ENCODE measurements at regions not wholly inside any gene's neighbourhood (a gene's known extent, or its start where the extent isn't known, plus 50 kb on each side); places are given as distances from the start of the nearest gene placed in this dataset.

GRCh38 chr15:67992834-67993233, 61.3 kb upstream of the PIAS1 start:
- Histone ChIP-seq H3K4me3 (ENCODE audit: low read depth, low read length) (no peak overlapping the region), H3K27me3 (ENCODE audit: control insufficient read depth, insufficient read depth, low read length) (no peaks in the 10 kb centered on the region), H3K9ac (ENCODE audit: low read depth, low read length) (no peak overlapping the region), H3K9me3 (ENCODE audit: control insufficient read depth, insufficient read depth, low read length) (no peaks in the 10 kb centered on the region), H3K4me1 (ENCODE audit: control insufficient read depth, insufficient read depth, low read length) (no peaks in the 10 kb centered on the region), H3K27ac (ENCODE audit: low read depth, low read length) (no peak overlapping the region), H3K36me3 (ENCODE audit: control insufficient read depth, insufficient read depth, low read length) (no peaks in the 10 kb centered on the region)

GRCh38 chr15:67997996-67998395, 56.1 kb upstream of the PIAS1 start:
- H3K27me3 ChIP-seq (ENCODE audit: control insufficient read depth, insufficient read depth, low read length), result no peaks in the 10 kb centered on the region
- no peak overlapping the region for H3K4me3 ChIP-seq (ENCODE audit: low read depth, low read length)
- no peak overlapping the region for H3K9ac ChIP-seq (ENCODE audit: low read depth, low read length)
- H3K9me3 ChIP-seq (ENCODE audit: control insufficient read depth, insufficient read depth, low read length), result no peaks in the 10 kb centered on the region
- no peaks in the 10 kb centered on the region for H3K36me3 ChIP-seq (ENCODE audit: control insufficient read depth, insufficient read depth, low read length)
- no peaks in the 10 kb centered on the region for H3K4me1 ChIP-seq (ENCODE audit: control insufficient read depth, insufficient read depth, low read length)
- no peak overlapping the region for H3K27ac ChIP-seq (ENCODE audit: low read depth, low read length)

GRCh38 chr15:67998599-67999133, 55.4 kb upstream of the PIAS1 start:
- H3K36me3 ChIP-seq (ENCODE audit: control insufficient read depth, insufficient read depth, low read length), result no peaks in the 10 kb centered on the region
- no peak overlapping the region for H3K4me3 ChIP-seq (ENCODE audit: low read depth, low read length)
- no peaks in the 10 kb centered on the region for H3K4me1 ChIP-seq (ENCODE audit: control insufficient read depth, insufficient read depth, low read length)
- H3K9ac ChIP-seq (ENCODE audit: low read depth, low read length), result no peak overlapping the region
- H3K27me3 ChIP-seq (ENCODE audit: control insufficient read depth, insufficient read depth, low read length), result no peaks in the 10 kb centered on the region
- H3K9me3 ChIP-seq (ENCODE audit: control insufficient read depth, insufficient read depth, low read length), result no peaks in the 10 kb centered on the region
- H3K27ac ChIP-seq (ENCODE audit: low read depth, low read length), result no peak overlapping the region

- Histone ChIP-seq H3K9ac (ENCODE audit: low read depth, low read length) (no peak overlapping the region), H3K4me1 (ENCODE audit: control insufficient read depth, insufficient read depth, low read length) (no peaks in the 10 kb centered on the region), H3K27ac (ENCODE audit: low read depth, low read length) (no peak overlapping the region), H3K36me3 (ENCODE audit: control insufficient read depth, insufficient read depth, low read length) (no peaks in the 10 kb centered on the region), H3K9me3 (ENCODE audit: control insufficient read depth, insufficient read depth, low read length) (no peaks in the 10 kb centered on the region), H3K27me3 (ENCODE audit: control insufficient read depth, insufficient read depth, low read length) (no peaks in the 10 kb centered on the region), H3K4me3 (ENCODE audit: low read depth, low read length) (no peak overlapping the region)
Measured at GRCh38 chr15:67999320-68000100, 54.6 kb upstream of the PIAS1 start.

GRCh38 chr15:68000754-68001153, 53.4 kb upstream of the PIAS1 start:
- Histone ChIP-seq H3K4me1 (ENCODE audit: control insufficient read depth, insufficient read depth, low read length) (no peaks in the 10 kb centered on the region), H3K9ac (ENCODE audit: low read depth, low read length) (no peak overlapping the region), H3K36me3 (ENCODE audit: control insufficient read depth, insufficient read depth, low read length) (no peaks in the 10 kb centered on the region), H3K27ac (ENCODE audit: low read depth, low read length) (no peak overlapping the region), H3K9me3 (ENCODE audit: control insufficient read depth, insufficient read depth, low read length) (no peaks in the 10 kb centered on the region), H3K27me3 (ENCODE audit: control insufficient read depth, insufficient read depth, low read length) (no peaks in the 10 kb centered on the region), H3K4me3 (ENCODE audit: low read depth, low read length) (no peak overlapping the region)

- no peaks in the 10 kb centered on the region for H3K27me3 ChIP-seq (ENCODE audit: control insufficient read depth, insufficient read depth, low read length)
- no peaks in the 10 kb centered on the region for H3K36me3 ChIP-seq (ENCODE audit: control insufficient read depth, insufficient read depth, low read length)
- no peak overlapping the region for H3K27ac ChIP-seq (ENCODE audit: low read depth, low read length)
- H3K4me1 ChIP-seq (ENCODE audit: control insufficient read depth, insufficient read depth, low read length), result no peaks in the 10 kb centered on the region
- no peak overlapping the region for H3K9ac ChIP-seq (ENCODE audit: low read depth, low read length)
- no peaks in the 10 kb centered on the region for H3K9me3 ChIP-seq (ENCODE audit: control insufficient read depth, insufficient read depth, low read length)
- no peak overlapping the region for H3K4me3 ChIP-seq (ENCODE audit: low read depth, low read length)
Measured at GRCh38 chr15:68001811-68002210, 52.3 kb upstream of the PIAS1 start.

- no peaks in the 10 kb centered on the region for H3K9me3 ChIP-seq (ENCODE audit: control insufficient read depth, insufficient read depth, low read length)
- no peak overlapping the region for H3K27ac ChIP-seq (ENCODE audit: low read depth, low read length)
- H3K4me3 ChIP-seq (ENCODE audit: low read depth, low read length), result no peak overlapping the region
- H3K27me3 ChIP-seq (ENCODE audit: control insufficient read depth, insufficient read depth, low read length), result no peaks in the 10 kb centered on the region
- no peak overlapping the region for H3K9ac ChIP-seq (ENCODE audit: low read depth, low read length)
- H3K36me3 ChIP-seq (ENCODE audit: control insufficient read depth, insufficient read depth, low read length), result no peaks in the 10 kb centered on the region
- 0 out of 2 replicates have a peak, but pooled peaks cover 3% of the 10 kb centered on the region for H3K4me1 ChIP-seq (ENCODE audit: control insufficient read depth, insufficient read depth, low read length)
Measured at GRCh38 chr15:68003297-68003696, 50.8 kb upstream of the PIAS1 start.
